ENCODE measurements at regions not wholly inside any gene's neighbourhood (a gene's known extent, or its start where the extent isn't known, plus 50 kb on each side); places are given as distances from the start of the nearest gene placed in this dataset.
A peak's percentile ranks its signal among the peaks of the same experiment; 100 is the strongest.

DNA sequence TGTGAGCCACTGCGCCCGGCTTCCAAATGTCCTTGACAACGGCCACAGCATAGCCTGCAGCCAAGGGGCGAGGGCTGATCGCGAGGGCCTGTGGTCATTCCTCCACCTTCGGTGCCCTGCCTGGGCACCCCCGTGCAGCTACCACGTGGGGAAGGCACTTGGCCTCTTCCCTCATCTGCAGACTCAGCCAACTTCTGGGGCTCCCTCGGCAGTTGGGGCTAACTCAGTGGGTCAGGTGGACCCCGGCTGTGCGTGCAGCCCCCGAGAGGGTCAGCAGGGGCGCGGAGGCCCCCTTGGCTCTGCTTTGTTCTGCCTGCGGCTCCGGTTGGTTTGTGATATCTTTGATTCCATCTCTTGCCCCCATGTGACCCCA lies 52.9 kb upstream of the BHLHE23 start:
- DNase-seq (ENCODE audit: extremely low read depth in 1 of 2, low read depth in 1 of 2), result no peak

GRCh38 chr20:63058696-63059335 lies 52.1 kb upstream of the BHLHE23 start:
- no peak for DNase-seq (ENCODE audit: extremely low read depth in 1 of 2, low read depth in 1 of 2)

- DNase-seq (ENCODE audit: extremely low read depth in 1 of 2, low read depth in 1 of 2), result no peak
These were observed 50.7 kb upstream of the BHLHE23 start for GRCh38 chr20:63057171-63058117.

DNA sequence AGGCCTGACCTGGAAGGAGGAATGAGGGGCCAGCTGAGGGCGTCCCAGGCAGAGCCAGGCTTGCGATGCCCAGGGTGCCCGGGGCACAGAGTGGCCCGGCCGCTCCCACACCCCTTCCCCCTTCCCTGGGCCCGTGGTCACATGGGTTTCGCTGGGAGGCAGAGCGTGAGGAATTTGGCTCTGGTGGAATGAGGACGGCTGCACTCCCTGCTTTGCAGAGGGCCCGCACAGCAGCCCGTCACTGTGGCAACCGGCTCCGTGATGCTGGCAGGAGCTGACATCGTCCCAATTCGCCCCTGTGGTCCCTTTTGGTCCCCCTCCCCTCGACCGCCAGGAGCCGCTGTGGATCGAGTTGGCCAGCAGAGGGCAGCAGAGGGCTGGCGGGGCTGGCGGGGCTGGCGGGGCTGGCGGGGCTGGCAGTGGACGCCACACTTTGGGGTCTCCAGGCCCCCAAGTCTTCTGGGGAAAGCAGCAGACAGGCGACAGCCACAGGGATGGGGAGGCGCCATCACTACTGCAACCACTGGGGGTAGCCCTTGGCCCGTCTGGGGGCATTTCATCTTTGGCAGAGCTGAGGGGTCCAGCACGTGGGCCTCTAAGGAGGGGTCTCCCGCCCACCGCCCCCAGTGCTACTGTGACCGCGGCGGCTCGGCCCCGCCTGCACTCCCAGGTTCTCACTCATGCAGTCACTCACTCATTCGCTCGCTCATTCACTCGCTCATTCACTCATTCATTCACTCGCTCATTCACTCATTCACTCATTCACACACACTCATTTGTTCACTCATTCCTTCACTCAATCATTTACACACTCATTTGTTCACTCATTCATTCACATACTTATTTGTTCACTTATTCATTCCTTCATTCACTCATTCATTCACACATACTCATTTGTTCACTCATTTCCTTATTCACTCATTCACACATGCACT lies 49.7 kb upstream of the BHLHE23 start:
- peak; percentile 7 to 11 for DNase-seq (ENCODE audit: extremely low read depth in 1 of 2, low read depth in 1 of 2)
